ENCODE measurements at regions not wholly inside any gene's neighbourhood (a gene's known extent, or its start where the extent isn't known, plus 50 kb on each side); places are given as distances from the start of the nearest gene placed in this dataset.

- Histone ChIP-seq H3K27me3 (ENCODE audit: insufficient read depth, low read length) (peaks cover 54% of the 10 kb centered on the region), H3K4me2 (ENCODE audit: low read length) (no peak overlapping the region), H3K4me3 (replicated peaks in 1 of 2; ENCODE audit: low read depth in 1 of 2, low read length in 2 of 2) (no peak overlapping the region), H3K79me2 (ENCODE audit: insufficient read depth, low read length) (no peaks in the 10 kb centered on the region), H3K9me3 (ENCODE audit: control insufficient read depth in 1 of 2, insufficient read depth in 1 of 2, low read depth in 1 of 2, low read length in 2 of 2) (no peaks in the 10 kb centered on the region), H3K9ac (ENCODE audit: low read length) (no peak overlapping the region), H3K27ac (ENCODE audit: low read depth, low read length) (no peak overlapping the region), H3K9me2 (ENCODE audit: insufficient read depth) (no peaks in the 10 kb centered on the region), H3K36me3 (ENCODE audit: control insufficient read depth in 1 of 2, insufficient read depth in 2 of 2, low read length in 2 of 2) (no peaks in the 10 kb centered on the region), H2AFZ (ENCODE audit: low read depth, low read length, poor library complexity, severe bottlenecking) (no peak overlapping the region), H4K20me1 (ENCODE audit: insufficient read depth) (no peaks in the 10 kb centered on the region), H3K4me1 (ENCODE audit: control insufficient read depth in 1 of 2, insufficient read depth in 2 of 2, low read length in 2 of 2) (no peaks in the 10 kb centered on the region)
- intact Hi-C loops (cut with micrococcal nuclease) = no loop called here
- ChIA-PET CTCF (interaction anchor here (1.6 kb wide), 1 partner anchor 10 kb away, joined by 6 read pairs; no protein-coding TSS in a partner anchor), POLR2A (no interaction called here), RAD21 (ENCODE audit: low non-redundant PET in 1 of 2, low total read pairs in 2 of 2, uncharacterized antibody in 2 of 2, unreplicated experiment in 2 of 2) (no interaction called here)
- ATAC-seq (no peak), DNase-seq (ENCODE audit: low read depth, low spot score) (no peak)
- TF ChIP-seq FOSL1 (IDR thresholded peaks at IDR 0.05; ENCODE audit: low read depth) (no peak), TCF7L2 (IDR thresholded peaks at IDR 0.05; ENCODE audit: borderline replicate concordance, extremely low read depth, insufficient read depth, insufficient read length) (no peak), REST (IDR thresholded peaks at IDR 0.05; ENCODE audit: low read depth) (no peak), EZH2 (IDR thresholded peaks at IDR 0.05) (no peak), EZH2phosphoT487 (IDR thresholded peaks at IDR 0.05; ENCODE audit: borderline replicate concordance) (no peak), MAX (IDR thresholded peaks at IDR 0.05) (no peak), JUND (IDR thresholded peaks at IDR 0.05) (no peak)
- no TSS peak for BruUV-seq (replicated peaks)
Measured at GRCh38 chr2:88841224-88841929, 149.9 kb downstream of the RPIA start.

All from HCT116 (cell line).